Esophagus muscularis mucosa (tissue), 3 donors: ENCODE measurements at regions not wholly inside any gene's neighbourhood (a gene's known extent, or its start where the extent isn't known, plus 50 kb on each side); places are given as distances from the start of the nearest gene placed in this dataset.

Experiments
- CTCF ChIP-seq, 3 experiments: fragments of 200-600 bp in 2 of 3; fragments of 450-650 bp in 1 of 3; sonication (generic) in 2 of 3; IDR thresholded peaks; one replicate each; pipeline ENCODE4 v1.5.1; 2017 to 2019; ENCODE audit warnings: antibody characterized with exemption in 3 of 3, mild to moderate bottlenecking in 2 of 3, moderate library complexity in 1 of 3
- POLR2A ChIP-seq: fragments of 450-650 bp; IDR thresholded peaks from one replicate; pipeline ENCODE4 v1.6.1; 2017; ENCODE audit warnings: antibody characterized with exemption, moderate library complexity, mild to moderate bottlenecking, low read depth
- POLR2AphosphoS5 ChIP-seq, 2 donors: sonication (generic); formaldehyde crosslinking; IDR thresholded peaks; one replicate each; pipeline ENCODE4 v1.6.1; 2017; ENCODE audit warnings: antibody characterized with exemption in 2 of 2

GRCh38 chr10:8350250-8350967 is 295.9 kb downstream of the GATA3 start:
- TF ChIP-seq POLR2A (no peak), CTCF (IDR thresholded peaks at IDR 0.05) (no peak), POLR2AphosphoS5 (IDR thresholded peaks at IDR 0.05) (no peak)
